GM19397 (cell line): ENCODE measurements at regions not wholly inside any gene's neighbourhood (a gene's known extent, or its start where the extent isn't known, plus 50 kb on each side); places are given as distances from the start of the nearest gene placed in this dataset.
"Not testable (repeated sequence)": the region's sequence is repeated elsewhere in the genome, so short reads cannot be mapped to it uniquely, and the experiment has no call there.

Experiments used
- ATAC-seq: cut with Tn5 transposase; IDR thresholded peaks from one replicate; pipeline ENCODE4 v1.9.1; 2021; ENCODE audit warnings: mild to moderate bottlenecking, moderate library complexity; ENCODE audit not compliant: unreplicated experiment

GRCh38 chr21:35818597-35818996 is 241.7 kb downstream of the SETD4 start:
- no peak for ATAC-seq

GRCh38 chr21:35814858-35815619 is 245.3 kb downstream of the SETD4 start:
- no peak for ATAC-seq

GRCh38 chr21:35812679-35813078 is 247.6 kb downstream of the SETD4 start:
- no peak for ATAC-seq

- no peak for ATAC-seq
Observed at GRCh38 chr21:35811191-35811806, 249.0 kb downstream of the SETD4 start.

- no peak for ATAC-seq
Observed at GRCh38 chr21:35810431-35810970, 249.8 kb downstream of the SETD4 start.

- ATAC-seq, result no peak
Observed at GRCh38 chr21:35801391-35801790, 258.9 kb downstream of the SETD4 start.

GRCh38 chr21:35800796-35801385 is 259.4 kb downstream of the SETD4 start:
- not testable (repeated sequence) for ATAC-seq

GRCh38 chr21:35796844-35797243 is 263.5 kb downstream of the SETD4 start:
- no peak for ATAC-seq

GRCh38 chr21:35794527-35794926 is 265.8 kb downstream of the SETD4 start:
- ATAC-seq, result not testable (repeated sequence)

GRCh38 chr21:35792569-35793305 is 267.6 kb downstream of the SETD4 start:
- ATAC-seq, result no peak

- ATAC-seq, result no peak
Observed at GRCh38 chr21:35791541-35792325, 268.6 kb downstream of the SETD4 start.

- ATAC-seq, result no peak
Observed at GRCh38 chr21:35783721-35784120, 276.6 kb downstream of the SETD4 start.

- ATAC-seq, result no peak
Observed at GRCh38 chr21:35782667-35783066, 277.7 kb downstream of the SETD4 start.

- no peak for ATAC-seq
Observed at GRCh38 chr21:35780983-35781382, 279.3 kb downstream of the SETD4 start.

- no peak for ATAC-seq
Observed at GRCh38 chr21:35779690-35780570, 280.4 kb downstream of the SETD4 start.

- no peak for ATAC-seq
Observed at GRCh38 chr21:35779167-35779566, 281.2 kb downstream of the SETD4 start.

- no peak for ATAC-seq
Observed at GRCh38 chr21:35777081-35777480, 283.2 kb downstream of the SETD4 start.

- no peak for ATAC-seq
Observed at GRCh38 chr21:35775778-35776544, 284.4 kb downstream of the SETD4 start.
